ENCODE measurements at regions not wholly inside any gene's neighbourhood (a gene's known extent, or its start where the extent isn't known, plus 50 kb on each side); places are given as distances from the start of the nearest gene placed in this dataset.

DNA sequence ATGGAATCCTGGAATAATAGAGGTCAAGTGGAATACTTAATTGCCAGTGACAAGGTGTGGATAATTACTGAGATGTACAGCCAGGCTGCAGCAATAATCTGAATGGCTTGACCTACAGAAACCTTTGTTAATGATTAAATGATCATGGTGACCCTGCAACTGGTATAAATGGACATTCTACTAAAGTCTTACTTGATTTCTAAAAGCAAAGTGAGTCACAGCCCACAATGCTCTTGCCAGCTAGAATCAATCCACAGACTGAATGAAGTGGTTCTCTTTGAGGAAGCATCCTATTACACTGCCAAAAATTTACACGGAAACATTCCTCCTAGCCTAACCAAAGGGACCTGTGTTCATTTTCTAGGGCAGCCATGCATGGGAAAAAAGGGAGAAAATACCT lies 518.5 kb downstream of the SOX5 start:
- TF ChIP-seq, protein P1, sequence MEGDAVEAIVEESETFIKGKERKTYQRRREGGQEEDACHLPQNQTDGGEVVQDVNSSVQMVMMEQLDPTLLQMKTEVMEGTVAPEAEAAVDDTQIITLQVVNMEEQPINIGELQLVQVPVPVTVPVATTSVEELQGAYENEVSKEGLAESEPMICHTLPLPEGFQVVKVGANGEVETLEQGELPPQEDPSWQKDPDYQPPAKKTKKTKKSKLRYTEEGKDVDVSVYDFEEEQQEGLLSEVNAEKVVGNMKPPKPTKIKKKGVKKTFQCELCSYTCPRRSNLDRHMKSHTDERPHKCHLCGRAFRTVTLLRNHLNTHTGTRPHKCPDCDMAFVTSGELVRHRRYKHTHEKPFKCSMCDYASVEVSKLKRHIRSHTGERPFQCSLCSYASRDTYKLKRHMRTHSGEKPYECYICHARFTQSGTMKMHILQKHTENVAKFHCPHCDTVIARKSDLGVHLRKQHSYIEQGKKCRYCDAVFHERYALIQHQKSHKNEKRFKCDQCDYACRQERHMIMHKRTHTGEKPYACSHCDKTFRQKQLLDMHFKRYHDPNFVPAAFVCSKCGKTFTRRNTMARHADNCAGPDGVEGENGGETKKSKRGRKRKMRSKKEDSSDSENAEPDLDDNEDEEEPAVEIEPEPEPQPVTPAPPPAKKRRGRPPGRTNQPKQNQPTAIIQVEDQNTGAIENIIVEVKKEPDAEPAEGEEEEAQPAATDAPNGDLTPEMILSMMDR (IDR thresholded peaks at IDR 0.05; ENCODE audit: insufficient read depth, low read length, poor library complexity, severe bottlenecking): no peak
- H3K4me3 ChIP-seq (ENCODE audit: low read depth, low read length): no peak overlapping the region
- H3K27me3 ChIP-seq (ENCODE audit: control insufficient read depth, insufficient read depth, low read length): no peaks in the 10 kb centered on the region
- H3K36me3 ChIP-seq (ENCODE audit: control insufficient read depth, insufficient read depth, low read length): no peaks in the 10 kb centered on the region
- DNase-seq (ENCODE audit: low read depth): no peak

DNA sequence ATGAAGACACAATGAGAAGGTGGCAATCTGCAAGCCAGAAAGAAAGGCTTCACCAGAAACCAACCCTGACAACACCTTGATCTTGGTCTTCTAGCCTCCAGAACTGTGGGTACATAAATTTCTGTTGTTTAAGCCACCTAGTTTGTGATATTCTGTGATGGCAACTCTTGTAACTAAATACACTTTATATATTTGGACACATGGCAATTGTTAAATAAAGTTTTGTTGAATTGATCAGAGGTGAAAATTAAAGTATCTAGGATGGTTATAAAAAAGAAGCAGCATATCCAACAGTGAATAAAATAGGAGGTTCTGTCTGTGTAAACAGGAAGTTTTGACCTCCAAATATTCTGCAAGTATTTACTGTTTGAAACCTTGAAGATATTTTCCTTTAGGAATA lies 516.3 kb downstream of the SOX5 start:
- DNase-seq (ENCODE audit: low read depth): no peak
- H3K27me3 ChIP-seq (ENCODE audit: control insufficient read depth, insufficient read depth, low read length): no peaks in the 10 kb centered on the region
- H3K4me3 ChIP-seq (ENCODE audit: low read depth, low read length): no peak overlapping the region
- H3K36me3 ChIP-seq (ENCODE audit: control insufficient read depth, insufficient read depth, low read length): no peaks in the 10 kb centered on the region
- TF ChIP-seq, protein P1 (IDR thresholded peaks at IDR 0.05; ENCODE audit: insufficient read depth, low read length, poor library complexity, severe bottlenecking): no peak

DNA sequence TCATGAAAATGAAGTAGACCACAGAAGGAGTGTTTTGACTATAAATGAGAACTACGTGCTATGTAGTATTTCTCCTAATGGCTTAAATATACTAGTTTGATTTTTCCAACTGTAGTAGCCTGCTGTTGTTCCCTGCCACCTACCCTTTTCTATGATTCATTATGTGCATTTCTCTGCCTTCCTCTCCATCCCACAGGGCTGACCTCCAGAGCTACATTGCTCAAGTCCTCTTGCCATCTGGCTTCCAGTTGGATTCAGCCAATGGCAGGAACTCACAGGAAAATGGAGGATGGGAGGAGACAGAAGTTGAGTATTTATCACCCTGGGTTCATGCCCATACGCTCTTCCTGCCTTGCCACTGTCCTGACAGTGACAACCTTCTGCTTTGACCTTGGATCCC lies 515.3 kb downstream of the SOX5 start:
- Histone ChIP-seq H3K4me3 (ENCODE audit: low read depth, low read length) (no peak overlapping the region), H3K27me3 (ENCODE audit: control insufficient read depth, insufficient read depth, low read length) (no peaks in the 10 kb centered on the region), H3K36me3 (ENCODE audit: control insufficient read depth, insufficient read depth, low read length) (no peaks in the 10 kb centered on the region)
- TF ChIP-seq, protein P1 (IDR thresholded peaks at IDR 0.05; ENCODE audit: insufficient read depth, low read length, poor library complexity, severe bottlenecking): no peak
- DNase-seq (ENCODE audit: low read depth): no peak

DNA sequence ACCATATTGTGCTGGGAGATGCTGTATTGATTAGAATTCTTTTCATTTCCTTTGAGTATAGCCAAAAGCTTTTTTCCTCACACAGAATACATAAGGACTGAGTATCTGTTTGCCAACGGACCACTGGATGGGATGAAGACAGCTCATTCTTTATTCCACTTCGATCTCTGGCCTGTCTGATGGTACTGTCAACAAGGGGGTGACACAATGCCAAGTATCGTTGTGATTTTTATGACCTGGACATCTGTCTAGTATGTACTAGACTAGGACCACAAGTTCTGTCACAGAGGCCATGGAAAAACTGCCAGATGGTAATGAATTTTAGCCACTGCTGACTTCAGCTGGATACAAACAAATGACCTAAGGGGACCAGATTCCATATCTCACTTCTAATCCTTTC lies 502.7 kb downstream of the SOX5 start:
- no peaks in the 10 kb centered on the region for H3K27me3 ChIP-seq (ENCODE audit: control insufficient read depth, insufficient read depth, low read length)
- no peak overlapping the region for H3K4me3 ChIP-seq (ENCODE audit: low read depth, low read length)
- no peaks in the 10 kb centered on the region for H3K36me3 ChIP-seq (ENCODE audit: control insufficient read depth, insufficient read depth, low read length)
- no peak for DNase-seq (ENCODE audit: low read depth)
- TF ChIP-seq, protein P1 (IDR thresholded peaks at IDR 0.05; ENCODE audit: insufficient read depth, low read length, poor library complexity, severe bottlenecking): no peak

DNA sequence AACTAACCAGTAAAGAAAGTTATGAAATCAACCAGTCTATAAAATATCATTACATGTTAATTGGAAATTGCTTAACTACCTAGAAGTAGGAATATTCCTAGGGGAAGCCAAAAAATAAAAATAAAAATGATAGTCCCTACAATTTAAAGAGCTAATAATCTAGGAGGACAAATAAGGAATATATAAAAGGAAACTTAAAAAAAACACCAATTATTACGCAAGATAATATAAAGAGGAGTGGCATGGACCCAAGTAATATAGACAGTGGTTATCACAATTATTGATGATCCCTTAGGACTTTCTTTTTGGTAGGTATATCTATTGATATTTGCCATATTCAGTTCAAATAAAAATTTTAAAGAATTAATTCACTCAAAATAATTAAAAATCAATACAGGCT lies 498.7 kb downstream of the SOX5 start:
- H3K27me3 ChIP-seq (ENCODE audit: control insufficient read depth, insufficient read depth, low read length): no peaks in the 10 kb centered on the region
- H3K4me3 ChIP-seq (ENCODE audit: low read depth, low read length): no peak overlapping the region
- no peak for DNase-seq (ENCODE audit: low read depth)
- H3K36me3 ChIP-seq (ENCODE audit: control insufficient read depth, insufficient read depth, low read length): no peaks in the 10 kb centered on the region
- TF ChIP-seq, protein P1 (IDR thresholded peaks at IDR 0.05; ENCODE audit: insufficient read depth, low read length, poor library complexity, severe bottlenecking): no peak

DNA sequence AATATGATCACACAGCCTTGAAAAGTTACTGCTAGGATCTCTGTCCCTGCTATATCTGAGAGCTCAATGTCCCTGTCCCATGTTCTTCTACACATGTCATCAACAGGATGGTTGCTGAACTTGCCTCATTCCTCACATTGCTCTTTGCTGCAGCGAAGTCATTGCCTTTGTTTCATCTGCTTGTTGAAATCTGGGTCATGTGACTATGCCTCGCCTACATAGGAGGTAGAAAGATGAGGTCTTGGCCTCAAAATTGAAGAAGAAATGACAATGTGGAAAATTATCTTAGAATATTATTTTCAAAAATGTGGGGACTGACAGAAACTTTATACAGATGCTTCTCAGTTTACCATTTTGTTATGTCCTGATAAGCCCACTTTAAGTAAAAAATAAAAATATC lies 494.2 kb downstream of the SOX5 start:
- H3K4me3 ChIP-seq (ENCODE audit: low read depth, low read length): no peak overlapping the region
- no peaks in the 10 kb centered on the region for H3K36me3 ChIP-seq (ENCODE audit: control insufficient read depth, insufficient read depth, low read length)
- no peaks in the 10 kb centered on the region for H3K27me3 ChIP-seq (ENCODE audit: control insufficient read depth, insufficient read depth, low read length)
- TF ChIP-seq, protein P1 (IDR thresholded peaks at IDR 0.05; ENCODE audit: insufficient read depth, low read length, poor library complexity, severe bottlenecking): no peak
- no peak for DNase-seq (ENCODE audit: low read depth)

Data from kidney epithelial cell (primary cell).